Parathyroid adenoma (tissue), 2 donors: ENCODE measurements at regions not wholly inside any gene's neighbourhood (a gene's known extent, or its start where the extent isn't known, plus 50 kb on each side); places are given as distances from the start of the nearest gene placed in this dataset.

Experiments used
- H2AFZ ChIP-seq: fragments of 300-600 bp; sonication (generic); one replicate; pipeline ENCODE4 v1.7.0; 2017; ENCODE audit warnings: antibody characterized with exemption, mild to moderate bottlenecking
- H3K27ac ChIP-seq: fragments of 300-600 bp; sonication (generic); one replicate; pipeline ENCODE4 v1.7.0; 2017
- H3K27me3 ChIP-seq: fragments of 300-600 bp; sonication (generic); one replicate; pipeline ENCODE4 v1.7.0; 2017; ENCODE audit warnings: low read length; ENCODE audit not compliant: control insufficient read depth, insufficient read depth
- H3K36me3 ChIP-seq: fragments of 300-600 bp; sonication (generic); one replicate; pipeline ENCODE4 v1.7.0; 2017; ENCODE audit warnings: low read length; ENCODE audit not compliant: control insufficient read depth, insufficient read depth
- H3K4me1 ChIP-seq: fragments of 300-600 bp; sonication (generic); one replicate; pipeline ENCODE4 v1.7.0; 2017; ENCODE audit warnings: control low read depth
- H3K4me2 ChIP-seq: fragments of 300-600 bp; sonication (generic); one replicate; pipeline ENCODE4 v1.7.0; 2017; ENCODE audit warnings: low read length
- H3K4me3 ChIP-seq: fragments of 300-600 bp; sonication (generic); one replicate; pipeline ENCODE4 v1.7.0; 2017; ENCODE audit warnings: low read depth, low read length
- H3K79me2 ChIP-seq: fragments of 300-600 bp; sonication (generic); one replicate; pipeline ENCODE4 v1.7.0; 2017; ENCODE audit warnings: control low read depth
- H3K9ac ChIP-seq: fragments of 300-600 bp; sonication (generic); one replicate; pipeline ENCODE4 v1.7.0; 2017; ENCODE audit warnings: mild to moderate bottlenecking
- H3K9me3 ChIP-seq: fragments of 300-600 bp; sonication (generic); one replicate; pipeline ENCODE4 v1.7.0; 2017; ENCODE audit warnings: low read length; ENCODE audit not compliant: control insufficient read depth
- TF ChIP-seq, protein P1 (sequence below): fragments of 300-600 bp; sonication (generic); IDR thresholded peaks from one replicate; pipeline ENCODE4 v1.7.0; 2017; ENCODE audit warnings: antibody characterized with exemption, mild to moderate bottlenecking
- donor health status: primary hyperparathyroidism.

DNA sequence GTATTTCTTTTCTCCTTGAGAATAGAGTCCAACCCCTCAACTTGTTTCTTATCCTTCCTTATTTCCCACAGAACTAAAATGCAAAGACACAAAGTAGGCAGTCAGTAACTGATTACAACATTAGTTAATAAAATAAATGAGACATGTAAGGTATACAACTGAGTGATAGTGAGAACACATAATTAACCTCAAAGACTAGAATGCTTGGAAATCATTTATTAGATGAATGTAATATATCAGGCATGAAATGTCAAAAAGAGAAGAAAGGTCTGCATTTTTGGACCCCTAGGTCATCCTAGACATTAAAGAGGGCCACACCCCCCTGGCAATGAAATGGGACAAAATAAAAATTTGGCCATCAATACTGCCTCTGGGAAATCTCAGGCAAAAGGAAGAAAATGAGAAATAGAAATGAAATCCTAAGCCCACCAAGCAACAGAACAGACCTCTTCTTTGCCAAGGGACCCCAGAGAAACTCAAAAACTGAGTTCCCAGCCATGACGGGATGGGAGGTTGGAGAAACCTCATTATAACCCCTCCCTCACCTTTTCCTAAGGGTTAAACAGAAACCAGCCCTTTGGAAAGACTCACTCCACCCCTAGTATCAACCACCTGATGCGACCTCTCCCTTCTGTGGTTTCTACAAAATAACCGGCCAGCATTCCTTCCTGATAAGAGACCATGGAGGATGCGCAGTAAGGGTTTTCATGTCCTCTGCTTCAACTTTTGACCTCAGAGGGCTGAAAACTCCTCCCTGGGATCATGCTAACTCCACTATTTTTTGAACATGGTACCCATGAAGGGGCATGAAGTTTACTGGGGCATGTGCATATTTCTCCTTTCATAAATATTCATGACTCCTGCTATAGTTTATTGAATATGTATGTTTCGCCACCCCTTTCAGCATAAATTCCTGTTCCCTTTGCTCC lies 90.0 kb upstream of the EXOC1L start:
- Histone ChIP-seq H3K36me3 (no peaks in the 10 kb centered on the region), H3K79me2 (no peaks in the 10 kb centered on the region), H3K9me3 (no peaks in the 10 kb centered on the region), H3K27ac (no peak overlapping the region), H3K9ac (no peak overlapping the region), H3K4me2 (no peak overlapping the region), H3K27me3 (no peaks in the 10 kb centered on the region), H3K4me3 (no peak overlapping the region), H2AFZ (no peak overlapping the region), H3K4me1 (no peaks in the 10 kb centered on the region)
- TF ChIP-seq, protein P1, sequence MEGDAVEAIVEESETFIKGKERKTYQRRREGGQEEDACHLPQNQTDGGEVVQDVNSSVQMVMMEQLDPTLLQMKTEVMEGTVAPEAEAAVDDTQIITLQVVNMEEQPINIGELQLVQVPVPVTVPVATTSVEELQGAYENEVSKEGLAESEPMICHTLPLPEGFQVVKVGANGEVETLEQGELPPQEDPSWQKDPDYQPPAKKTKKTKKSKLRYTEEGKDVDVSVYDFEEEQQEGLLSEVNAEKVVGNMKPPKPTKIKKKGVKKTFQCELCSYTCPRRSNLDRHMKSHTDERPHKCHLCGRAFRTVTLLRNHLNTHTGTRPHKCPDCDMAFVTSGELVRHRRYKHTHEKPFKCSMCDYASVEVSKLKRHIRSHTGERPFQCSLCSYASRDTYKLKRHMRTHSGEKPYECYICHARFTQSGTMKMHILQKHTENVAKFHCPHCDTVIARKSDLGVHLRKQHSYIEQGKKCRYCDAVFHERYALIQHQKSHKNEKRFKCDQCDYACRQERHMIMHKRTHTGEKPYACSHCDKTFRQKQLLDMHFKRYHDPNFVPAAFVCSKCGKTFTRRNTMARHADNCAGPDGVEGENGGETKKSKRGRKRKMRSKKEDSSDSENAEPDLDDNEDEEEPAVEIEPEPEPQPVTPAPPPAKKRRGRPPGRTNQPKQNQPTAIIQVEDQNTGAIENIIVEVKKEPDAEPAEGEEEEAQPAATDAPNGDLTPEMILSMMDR, result no peak

DNA sequence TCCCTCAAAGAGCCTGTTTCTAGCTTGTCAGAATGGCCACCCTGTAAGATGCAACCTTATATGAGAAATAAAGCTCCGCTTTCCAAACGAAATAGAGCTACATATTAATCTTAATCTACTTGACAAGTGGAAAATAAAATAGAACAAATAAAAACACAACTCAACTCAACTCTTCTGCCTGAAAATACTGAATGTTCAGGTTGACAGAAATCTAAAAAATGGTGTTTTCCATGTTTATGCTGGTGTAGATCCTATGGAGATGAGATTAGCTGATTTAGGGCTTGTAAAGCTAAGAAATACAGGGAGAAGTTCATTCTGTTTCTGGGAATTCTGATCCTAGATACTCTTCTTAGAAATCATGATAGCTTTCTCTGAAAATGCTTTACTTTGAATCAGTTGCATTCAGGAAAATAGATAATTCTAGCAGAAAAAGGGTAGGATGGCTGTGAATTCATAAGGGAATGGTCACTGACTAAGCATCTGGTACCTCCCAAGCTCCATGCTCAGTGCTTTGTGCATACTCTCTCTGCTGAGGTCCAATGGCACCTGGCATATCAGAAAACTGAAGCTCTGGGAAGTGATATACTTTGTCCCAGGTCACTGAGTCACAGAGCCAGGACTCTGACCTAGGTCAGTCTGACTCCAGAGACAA lies 89.2 kb upstream of the EXOC1L start:
- H3K4me2 ChIP-seq, result no peak overlapping the region
- H2AFZ ChIP-seq, result no peak overlapping the region
- H3K9me3 ChIP-seq, result no peaks in the 10 kb centered on the region
- H3K79me2 ChIP-seq, result no peaks in the 10 kb centered on the region
- TF ChIP-seq, protein P1, result no peak
- no peaks in the 10 kb centered on the region for H3K36me3 ChIP-seq
- no peaks in the 10 kb centered on the region for H3K27me3 ChIP-seq
- no peak overlapping the region for H3K4me3 ChIP-seq
- no peaks in the 10 kb centered on the region for H3K4me1 ChIP-seq
- H3K27ac ChIP-seq, result no peak overlapping the region
- no peak overlapping the region for H3K9ac ChIP-seq

DNA sequence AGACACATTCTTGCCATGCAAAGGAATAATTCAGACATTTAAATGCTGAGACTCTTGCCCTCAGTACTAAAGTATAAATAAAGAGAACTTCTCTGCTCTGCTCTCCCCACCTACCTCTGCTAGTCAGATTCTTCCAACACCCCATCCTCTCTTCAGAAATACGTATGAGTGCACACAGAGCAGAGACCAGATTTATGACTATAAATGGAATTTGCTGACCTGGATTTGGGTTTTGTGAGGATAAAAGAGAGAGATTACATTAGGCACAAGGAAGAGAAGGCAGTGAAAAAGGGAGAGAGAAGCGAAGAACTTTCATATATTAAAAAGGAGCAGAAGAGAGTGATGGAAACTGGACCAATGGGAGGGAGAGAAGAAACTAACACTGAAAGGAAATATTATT lies 87.6 kb upstream of the EXOC1L start:
- H3K9ac ChIP-seq, result no peak overlapping the region
- no peak overlapping the region for H3K27ac ChIP-seq
- TF ChIP-seq, protein P1, result no peak
- no peaks in the 10 kb centered on the region for H3K4me1 ChIP-seq
- H3K36me3 ChIP-seq, result no peaks in the 10 kb centered on the region
- H3K79me2 ChIP-seq, result no peaks in the 10 kb centered on the region
- no peak overlapping the region for H3K4me3 ChIP-seq
- no peaks in the 10 kb centered on the region for H3K9me3 ChIP-seq
- H3K27me3 ChIP-seq, result no peaks in the 10 kb centered on the region
- H3K4me2 ChIP-seq, result no peak overlapping the region
- no peak overlapping the region for H2AFZ ChIP-seq

DNA sequence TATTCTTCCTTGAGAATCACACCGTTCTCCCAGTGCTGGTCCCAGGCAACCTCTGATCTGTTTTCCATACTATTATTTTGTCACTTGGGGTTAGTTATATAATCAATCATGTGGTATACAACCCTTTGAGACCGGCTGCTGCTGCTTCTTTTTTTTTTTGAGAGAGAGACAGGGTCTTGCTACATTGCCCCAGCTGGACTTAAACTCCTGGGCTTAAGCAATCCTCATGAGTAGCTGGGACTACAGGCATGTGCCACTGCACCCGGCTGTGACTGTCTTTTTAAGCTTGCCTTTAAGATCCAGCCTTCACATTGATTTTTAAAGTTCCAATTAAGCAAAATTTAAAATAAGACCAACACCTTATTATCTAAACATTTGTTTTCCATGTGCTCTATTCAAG lies 86.7 kb upstream of the EXOC1L start:
- Histone ChIP-seq H2AFZ (no peak overlapping the region), H3K4me2 (no peak overlapping the region), H3K9ac (no peak overlapping the region), H3K27ac (no peak overlapping the region), H3K4me3 (no peak overlapping the region), H3K79me2 (no peaks in the 10 kb centered on the region), H3K36me3 (no peaks in the 10 kb centered on the region), H3K4me1 (no peaks in the 10 kb centered on the region), H3K27me3 (no peaks in the 10 kb centered on the region), H3K9me3 (no peaks in the 10 kb centered on the region)
- TF ChIP-seq, protein P1, result no peak
